Sigmoid colon (tissue), 6 donors: ENCODE measurements at regions not wholly inside any gene's neighbourhood (a gene's known extent, or its start where the extent isn't known, plus 50 kb on each side); places are given as distances from the start of the nearest gene placed in this dataset.
"Not testable (repeated sequence)": the region's sequence is repeated elsewhere in the genome, so short reads cannot be mapped to it uniquely, and the experiment has no call there.

ENCODE experiments used
- DNase-seq: peaks from one replicate; pipeline ENCODE4 v3.0.0-alpha.2; 2019
- H3K27ac ChIP-seq, 4 donors: fragments of 200-600 bp; sonication (generic); one replicate each; pipeline ENCODE4 v1.5.1; 2016 to 2019; ENCODE audit warnings: mild to moderate bottlenecking in 1 of 4
- H3K27me3 ChIP-seq, 3 donors: fragments of 200-600 bp; sonication (generic); one replicate each; pipeline ENCODE4 v1.5.1; 2019; ENCODE audit warnings: mild to moderate bottlenecking in 1 of 3
- H3K36me3 ChIP-seq, 4 donors: fragments of 200-600 bp; sonication (generic); one replicate each; pipeline ENCODE4 v1.5.1; 2016 to 2019
- H3K4me1 ChIP-seq, 4 donors: fragments of 200-600 bp; sonication (generic); one replicate each; pipeline ENCODE4 v1.5.1; 2017 to 2019
- H3K4me3 ChIP-seq, 4 donors: fragments of 200-600 bp; sonication (generic); one replicate each; pipeline ENCODE4 v1.5.1; 2017 to 2019; ENCODE audit warnings: mild to moderate bottlenecking in 2 of 4, moderate library complexity in 1 of 4
- H3K9me3 ChIP-seq, 4 donors: fragments of 200-600 bp in 3 of 4; sonication (generic) in 3 of 4; one replicate each; pipeline versions ENCODE4 v1.5.1 to v1.6.1; 2013 to 2019
- CTCF ChIP-seq, 4 experiments: fragments of 450-650 bp in 3 of 4; fragments of 200-600 bp in 1 of 4; IDR thresholded peaks; one replicate each; pipeline ENCODE4 v1.5.1; 2016 to 2019; ENCODE audit warnings: antibody characterized with exemption in 4 of 4, mild to moderate bottlenecking in 3 of 4, moderate library complexity in 2 of 4
- EP300 ChIP-seq, 4 donors: sonication (generic); formaldehyde crosslinking; IDR thresholded peaks; one replicate each; pipeline ENCODE4 v1.6.1; 2017; ENCODE audit warnings: antibody characterized with exemption in 4 of 4
- POLR2A ChIP-seq, 2 donors: fragments of 450-650 bp; IDR thresholded peaks; one replicate each; pipeline ENCODE4 v1.6.1; 2016; ENCODE audit warnings: antibody characterized with exemption in 2 of 2, mild to moderate bottlenecking in 2 of 2, moderate library complexity in 2 of 2
- POLR2AphosphoS5 ChIP-seq, 4 donors: sonication (generic); formaldehyde crosslinking; IDR thresholded peaks; one replicate each; pipeline ENCODE4 v1.6.1; 2017; ENCODE audit warnings: antibody characterized with exemption in 4 of 4
- WGBS, 2 donors: extraction: QIAGEN DNeasy Blood & Tissue Kit; methylation state at CpG; one replicate each; pipeline ENCODE4 v1.1.7; 2013; 5-methylcytosine and 5-hydroxymethylcytosine counted together
- intact Hi-C: fragments of 100-400 bp; cut with DNase I; formaldehyde crosslinking; loops from one replicate; pipeline ENCODE4 v1.15.1; 2023
- donor health status: healthy with polysubstance abuse.
- donor health status: healthy.

DNA sequence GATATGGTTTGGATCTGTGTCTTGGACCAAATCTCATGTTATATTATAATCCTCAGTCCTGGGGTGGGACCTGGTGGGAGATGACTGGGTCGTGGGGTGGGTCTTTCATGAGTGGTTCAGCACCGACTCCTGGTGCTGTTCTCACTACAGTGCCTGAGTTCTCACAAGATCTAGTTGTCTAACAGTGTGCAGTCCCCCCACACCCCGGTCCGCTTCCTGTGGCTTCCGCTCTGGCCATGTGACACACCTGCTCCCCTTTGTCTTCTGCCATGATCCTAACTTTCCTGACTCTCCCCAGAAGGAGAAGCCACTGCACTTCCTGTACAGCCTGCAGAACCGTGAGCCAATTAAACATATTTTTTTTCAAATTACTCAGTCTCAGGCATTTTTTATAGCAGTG, 1262.2 kb downstream of the TMEM121 start:
- H3K27me3 ChIP-seq, result peaks cover 0 to 11% (median 0%) of the 10 kb centered on the region in 3 donors
- H3K9me3 ChIP-seq, result no peaks in the 10 kb centered on the region
- TF ChIP-seq CTCF (IDR thresholded peaks at IDR 0.05) (no peak), POLR2AphosphoS5 (IDR thresholded peaks at IDR 0.05) (no peak), EP300 (IDR thresholded peaks at IDR 0.05) (no peak), POLR2A (IDR thresholded peaks at IDR 0.05) (no peak)

DNA sequence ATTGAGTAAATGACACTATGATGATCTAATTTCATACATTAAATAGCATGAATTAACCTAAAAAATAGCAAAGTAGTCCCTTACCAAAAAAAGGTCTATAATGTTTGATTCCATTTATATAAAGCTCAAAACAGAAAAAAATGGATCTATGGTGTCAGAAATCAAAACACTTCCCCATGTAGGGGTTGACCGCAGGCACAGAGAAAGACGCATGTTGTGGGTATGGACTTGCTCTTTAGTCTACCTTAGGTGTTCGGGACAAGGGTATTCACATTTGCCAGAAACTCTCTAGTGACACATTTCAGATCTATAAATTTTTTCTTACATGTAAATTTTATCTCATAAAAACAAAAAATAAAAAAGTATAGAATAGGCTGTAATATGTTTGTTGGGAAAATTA, 1262.9 kb downstream of the TMEM121 start:
- no peak for TF ChIP-seq EP300 (IDR thresholded peaks at IDR 0.05)
- no peak for TF ChIP-seq POLR2AphosphoS5 (IDR thresholded peaks at IDR 0.05)
- no peak for TF ChIP-seq CTCF (IDR thresholded peaks at IDR 0.05)
- TF ChIP-seq POLR2A (IDR thresholded peaks at IDR 0.05), result no peak
- Histone ChIP-seq H3K27ac (no peak overlapping the region), H3K27me3 (peaks cover 0 to 11% (median 0%) of the 10 kb centered on the region in 3 donors), H3K4me1 (no peaks in the 10 kb centered on the region), H3K36me3 (no peaks in the 10 kb centered on the region), H3K9me3 (no peaks in the 10 kb centered on the region), H3K4me3 (no peak overlapping the region)
- 83 to 95% methylated on average over 3 of the region's 3 CpGs for WGBS, 2 donors
- intact Hi-C loops, result no loop called here
- no peak for DNase-seq

More for the DNA sequence above, 1262.2 kb downstream of the TMEM121 start:
- 47 to 69% methylated on average over 6 of the region's 6 CpGs for WGBS, 2 donors
- DNase-seq, result no peak
- H3K4me1 ChIP-seq, result no peaks in the 10 kb centered on the region
- no peak overlapping the region for H3K27ac ChIP-seq
- intact Hi-C loops, result no loop called here
- H3K36me3 ChIP-seq, result no peaks in the 10 kb centered on the region
- H3K4me3 ChIP-seq, result no peak overlapping the region

- intact Hi-C loops, result no loop called here
These were observed 1264.0 kb downstream of the TMEM121 start for GRCh38 chr14:106790189-106791036.

DNA sequence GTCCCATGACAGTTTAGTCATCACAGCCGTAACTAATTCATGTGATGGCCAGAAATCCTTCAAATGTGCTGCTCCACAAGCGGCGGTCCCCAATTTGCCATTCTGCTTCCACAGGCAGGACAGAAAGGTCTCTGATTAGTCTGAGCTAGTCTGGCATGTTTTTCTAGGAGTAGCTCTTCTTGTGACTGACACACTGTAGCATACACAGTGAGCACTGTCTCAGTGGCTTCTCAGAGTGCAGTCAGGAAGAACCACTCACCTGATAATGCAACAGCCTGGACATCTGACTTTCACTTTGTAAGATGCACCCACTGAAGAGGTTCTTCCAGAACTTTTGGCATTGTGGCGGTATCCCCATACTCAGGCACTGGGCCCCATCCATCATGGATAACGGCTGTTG, 1266.2 kb downstream of the TMEM121 start:
- 89 to 95% methylated on average over 5 of the region's 5 CpGs for WGBS, 2 donors
- TF ChIP-seq POLR2A (IDR thresholded peaks at IDR 0.05) (no peak), CTCF (IDR thresholded peaks at IDR 0.05) (no peak), EP300 (IDR thresholded peaks at IDR 0.05) (no peak), POLR2AphosphoS5 (IDR thresholded peaks at IDR 0.05) (no peak)

More at GRCh38 chr14:106790189-106791036, 1264.0 kb downstream of the TMEM121 start:
- H3K27ac ChIP-seq, result no peak overlapping the region
- H3K27me3 ChIP-seq, result peaks cover 0 to 11% (median 0%) of the 10 kb centered on the region in 3 donors
- H3K9me3 ChIP-seq, result no peaks in the 10 kb centered on the region
- H3K36me3 ChIP-seq, result no peaks in the 10 kb centered on the region
- H3K4me1 ChIP-seq, result no peaks in the 10 kb centered on the region
- 22 to 30% methylated on average over 17 of the region's 17 CpGs for WGBS, 2 donors
- TF ChIP-seq EP300 (IDR thresholded peaks at IDR 0.05) (no peak), CTCF (IDR thresholded peaks at IDR 0.05) (peak in 1 of 4 experiments; percentile 41)
- H3K4me3 ChIP-seq, result no peak overlapping the region
- DNase-seq, result no peak

GRCh38 chr14:106798166-106798565, 1271.8 kb downstream of the TMEM121 start:
- H3K36me3 ChIP-seq, H3K27me3 ChIP-seq, H3K9me3 ChIP-seq, H3K27ac ChIP-seq, DNase-seq, H3K4me1 ChIP-seq, H3K4me3 ChIP-seq, intact Hi-C loops: not testable (repeated sequence)
- 57 to 85% methylated on average over 4 of the region's 4 CpGs for WGBS, 2 donors

More for the DNA sequence above, 1266.2 kb downstream of the TMEM121 start:
- H3K27ac ChIP-seq, result no peak overlapping the region
- peaks cover 0 to 11% (median 0%) of the 10 kb centered on the region in 3 donors for H3K27me3 ChIP-seq
- DNase-seq, result no peak
- H3K9me3 ChIP-seq, result no peaks in the 10 kb centered on the region
- H3K36me3 ChIP-seq, result no peaks in the 10 kb centered on the region
- no peak overlapping the region for H3K4me3 ChIP-seq
- H3K4me1 ChIP-seq, result no peaks in the 10 kb centered on the region
- intact Hi-C loops, result no loop called here
